A549 (cell line): ENCODE measurements at regions not wholly inside any gene's neighbourhood (a gene's known extent, or its start where the extent isn't known, plus 50 kb on each side); places are given as distances from the start of the nearest gene placed in this dataset.

ENCODE experiments used
- KDM5A ChIP-seq: fragments of 200-600 bp; sonication (generic); IDR thresholded peaks from 2 replicates; pipeline ENCODE4 v1.6.1; 2016; ENCODE audit warnings: antibody characterized with exemption, mild to moderate bottlenecking
- TF ChIP-seq, protein P1 (sequence below): IDR thresholded peaks from 2 replicates; pipeline ENCODE4 v1.6.1; 2012
- TF ChIP-seq, protein P2 (sequence below): fragments of 450-650 bp; IDR thresholded peaks from 2 replicates; pipeline ENCODE4 v1.6.1; 2014; ENCODE audit warnings: antibody characterized with exemption
- TF ChIP-seq, protein P3 (sequence below): fragments of 150-350 bp; IDR thresholded peaks from 2 replicates; pipeline ENCODE4 v1.6.1; 2014; ENCODE audit warnings: low read depth, mild to moderate bottlenecking, low read length

DNA sequence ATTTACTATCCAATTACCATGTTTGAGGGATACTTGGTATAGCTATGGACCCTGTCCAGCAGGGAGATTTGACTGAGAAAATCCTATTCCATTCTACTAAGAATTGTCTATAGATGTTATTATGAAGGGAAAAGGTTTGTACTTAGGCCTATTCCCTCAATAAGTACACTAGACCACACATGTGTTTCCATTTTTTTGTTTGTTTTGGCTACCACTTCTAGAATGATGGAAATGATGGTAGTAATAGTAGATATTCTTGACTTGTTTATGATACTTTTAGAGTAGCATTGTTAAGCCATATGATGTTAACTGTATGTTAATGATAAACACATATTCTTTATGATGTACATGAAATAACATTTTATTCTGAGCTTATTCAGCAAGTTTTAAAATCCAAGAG lies 144.8 kb downstream of the OGFRL1 start:
- TF ChIP-seq KDM5A = no peak
- TF ChIP-seq, protein P1, sequence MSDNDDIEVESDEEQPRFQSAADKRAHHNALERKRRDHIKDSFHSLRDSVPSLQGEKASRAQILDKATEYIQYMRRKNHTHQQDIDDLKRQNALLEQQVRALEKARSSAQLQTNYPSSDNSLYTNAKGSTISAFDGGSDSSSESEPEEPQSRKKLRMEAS = no peak
- TF ChIP-seq, protein P2, sequence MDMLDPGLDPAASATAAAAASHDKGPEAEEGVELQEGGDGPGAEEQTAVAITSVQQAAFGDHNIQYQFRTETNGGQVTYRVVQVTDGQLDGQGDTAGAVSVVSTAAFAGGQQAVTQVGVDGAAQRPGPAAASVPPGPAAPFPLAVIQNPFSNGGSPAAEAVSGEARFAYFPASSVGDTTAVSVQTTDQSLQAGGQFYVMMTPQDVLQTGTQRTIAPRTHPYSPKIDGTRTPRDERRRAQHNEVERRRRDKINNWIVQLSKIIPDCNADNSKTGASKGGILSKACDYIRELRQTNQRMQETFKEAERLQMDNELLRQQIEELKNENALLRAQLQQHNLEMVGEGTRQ = no peak
- TF ChIP-seq, protein P3, sequence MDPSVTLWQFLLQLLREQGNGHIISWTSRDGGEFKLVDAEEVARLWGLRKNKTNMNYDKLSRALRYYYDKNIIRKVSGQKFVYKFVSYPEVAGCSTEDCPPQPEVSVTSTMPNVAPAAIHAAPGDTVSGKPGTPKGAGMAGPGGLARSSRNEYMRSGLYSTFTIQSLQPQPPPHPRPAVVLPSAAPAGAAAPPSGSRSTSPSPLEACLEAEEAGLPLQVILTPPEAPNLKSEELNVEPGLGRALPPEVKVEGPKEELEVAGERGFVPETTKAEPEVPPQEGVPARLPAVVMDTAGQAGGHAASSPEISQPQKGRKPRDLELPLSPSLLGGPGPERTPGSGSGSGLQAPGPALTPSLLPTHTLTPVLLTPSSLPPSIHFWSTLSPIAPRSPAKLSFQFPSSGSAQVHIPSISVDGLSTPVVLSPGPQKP = no peak
